Natural killer cell treated with Interleukin-12 subunit alpha and Interleukin-12 subunit beta and Interleukin-15 and Interleukin-18, amount 100 ng/mL, for 72 hours (primary cell): ENCODE measurements at regions not wholly inside any gene's neighbourhood (a gene's known extent, or its start where the extent isn't known, plus 50 kb on each side); places are given as distances from the start of the nearest gene placed in this dataset.

Source experiments
- ATAC-seq, 2 donors: fragments of 150-1000 bp; cut with Tn5 transposase in 1 of 2; sonication (Bioruptor Pico), chemical (Tn5 transposase) in 1 of 2; 2 replicates each; pipeline ENCODE4 v1.10.0; 2021
- DNase-seq: peaks from one replicate; pipeline ENCODE4 v3.0.0; 2022; ENCODE audit warnings: low spot score
- H3K27ac Mint-ChIP-seq, 2 donors: 1 replicate in 1 of 2; 2 replicates in 1 of 2; pipeline ENCODE4 v1.8.0; 2022; ENCODE audit warnings: mixed read lengths in 2 of 2, mild to moderate bottlenecking in 1 of 2, moderate library complexity in 1 of 2
- H3K27me3 Mint-ChIP-seq, 2 donors: 1 replicate in 1 of 2; 2 replicates in 1 of 2; pipeline ENCODE4 v1.8.0; 2022; ENCODE audit warnings: mixed read lengths in 2 of 2
- H3K36me3 Mint-ChIP-seq: one replicate; pipeline ENCODE4 v1.8.0; 2022; ENCODE audit warnings: mixed read lengths
- H3K4me1 Mint-ChIP-seq, 2 donors: 1 replicate in 1 of 2; 2 replicates in 1 of 2; pipeline ENCODE4 v1.8.0; 2022; ENCODE audit warnings: low read depth in 2 of 2, mixed read lengths in 2 of 2, mild to moderate bottlenecking in 1 of 2
- H3K4me3 Mint-ChIP-seq: one replicate; pipeline ENCODE4 v1.8.0; 2022; ENCODE audit warnings: mixed read lengths
- H3K9me3 Mint-ChIP-seq: 2 replicates; pipeline ENCODE4 v1.8.0; 2022; ENCODE audit warnings: mixed read lengths

GRCh38 chr2:6352906-6353515, 512.7 kb downstream of the CMPK2 start:
- Mint-ChIP-seq H3K27ac (no peak overlapping the region), H3K4me3 (no peak overlapping the region), H3K27me3 (no peaks in the 10 kb centered on the region), H3K36me3 (no peaks in the 10 kb centered on the region), H3K4me1 (no peaks in the 10 kb centered on the region), H3K9me3 (peaks cover 2% of the 10 kb centered on the region)
- DNase-seq (no peak), ATAC-seq (no peak)

GRCh38 chr2:6353669-6354068, 512.0 kb downstream of the CMPK2 start:
- no peaks in the 10 kb centered on the region for H3K36me3 Mint-ChIP-seq
- H3K4me3 Mint-ChIP-seq: no peak overlapping the region
- DNase-seq (no peak), ATAC-seq (no peak)
- H3K27me3 Mint-ChIP-seq: no peaks in the 10 kb centered on the region
- peaks cover 2% of the 10 kb centered on the region for H3K9me3 Mint-ChIP-seq
- H3K27ac Mint-ChIP-seq: no peak overlapping the region
- H3K4me1 Mint-ChIP-seq: no peaks in the 10 kb centered on the region

GRCh38 chr2:6354546-6354945, 511.2 kb downstream of the CMPK2 start:
- no peak overlapping the region for H3K4me3 Mint-ChIP-seq
- no peak overlapping the region for H3K27ac Mint-ChIP-seq
- peaks cover 2% of the 10 kb centered on the region for H3K9me3 Mint-ChIP-seq
- DNase-seq (no peak), ATAC-seq (no peak)
- H3K36me3 Mint-ChIP-seq: no peaks in the 10 kb centered on the region
- no peaks in the 10 kb centered on the region for H3K27me3 Mint-ChIP-seq
- H3K4me1 Mint-ChIP-seq: no peaks in the 10 kb centered on the region

GRCh38 chr2:6355886-6356761, 509.6 kb downstream of the CMPK2 start:
- no peaks in the 10 kb centered on the region for H3K36me3 Mint-ChIP-seq
- H3K9me3 Mint-ChIP-seq: peaks cover 2% of the 10 kb centered on the region
- ATAC-seq (no peak), DNase-seq (no peak)
- H3K4me1 Mint-ChIP-seq: no peaks in the 10 kb centered on the region
- no peak overlapping the region for H3K27ac Mint-ChIP-seq
- H3K4me3 Mint-ChIP-seq: no peak overlapping the region
- no peaks in the 10 kb centered on the region for H3K27me3 Mint-ChIP-seq

GRCh38 chr2:6358546-6358945, 507.2 kb downstream of the CMPK2 start:
- no peak overlapping the region for H3K4me3 Mint-ChIP-seq
- H3K9me3 Mint-ChIP-seq: peaks cover 4% of the 10 kb centered on the region
- no peaks in the 10 kb centered on the region for H3K4me1 Mint-ChIP-seq
- no peaks in the 10 kb centered on the region for H3K36me3 Mint-ChIP-seq
- no peak overlapping the region for H3K27ac Mint-ChIP-seq
- H3K27me3 Mint-ChIP-seq: no peaks in the 10 kb centered on the region
- DNase-seq (no peak), ATAC-seq (no peak)

- ATAC-seq: no peak
- H3K36me3 Mint-ChIP-seq: no peaks in the 10 kb centered on the region
- DNase-seq: no peak
- H3K4me1 Mint-ChIP-seq: no peaks in the 10 kb centered on the region
- peaks cover 4% of the 10 kb centered on the region for H3K9me3 Mint-ChIP-seq
- no peak overlapping the region for H3K4me3 Mint-ChIP-seq
- no peaks in the 10 kb centered on the region for H3K27me3 Mint-ChIP-seq
- no peak overlapping the region for H3K27ac Mint-ChIP-seq
Observed at GRCh38 chr2:6358985-6359384, 506.7 kb downstream of the CMPK2 start.

- no peaks in the 10 kb centered on the region for H3K27me3 Mint-ChIP-seq
Observed at GRCh38 chr2:6359964-6360363, 505.7 kb downstream of the CMPK2 start.

GRCh38 chr2:6362671-6363450, 502.8 kb downstream of the CMPK2 start:
- no peak overlapping the region for H3K27ac Mint-ChIP-seq
- peaks cover 10% of the 10 kb centered on the region for H3K9me3 Mint-ChIP-seq
- H3K36me3 Mint-ChIP-seq: no peaks in the 10 kb centered on the region
- ATAC-seq (no peak), DNase-seq (no peak)
- no peak overlapping the region for H3K4me3 Mint-ChIP-seq
- H3K27me3 Mint-ChIP-seq: no peaks in the 10 kb centered on the region
- H3K4me1 Mint-ChIP-seq: no peaks in the 10 kb centered on the region

More at GRCh38 chr2:6359964-6360363, 505.7 kb downstream of the CMPK2 start:
- H3K36me3 Mint-ChIP-seq: no peaks in the 10 kb centered on the region
- H3K4me1 Mint-ChIP-seq: no peaks in the 10 kb centered on the region
- no peak for ATAC-seq
- H3K27ac Mint-ChIP-seq: no peak overlapping the region
- peaks cover 4% of the 10 kb centered on the region for H3K9me3 Mint-ChIP-seq
- no peak overlapping the region for H3K4me3 Mint-ChIP-seq
- no peak for DNase-seq

- Mint-ChIP-seq H3K9me3 (peaks cover 7% of the 10 kb centered on the region), H3K27ac (no peak overlapping the region), H3K4me1 (no peaks in the 10 kb centered on the region), H3K27me3 (no peaks in the 10 kb centered on the region), H3K4me3 (no peak overlapping the region), H3K36me3 (no peaks in the 10 kb centered on the region)
- no peak for ATAC-seq
- DNase-seq: no peak
Observed at GRCh38 chr2:6368281-6368680, 497.4 kb downstream of the CMPK2 start.

- H3K27me3 Mint-ChIP-seq: no peaks in the 10 kb centered on the region
Observed at GRCh38 chr2:6369266-6369665, 496.4 kb downstream of the CMPK2 start.

GRCh38 chr2:6370753-6371551, 494.8 kb downstream of the CMPK2 start:
- no peaks in the 10 kb centered on the region for H3K27me3 Mint-ChIP-seq

More at GRCh38 chr2:6369266-6369665, 496.4 kb downstream of the CMPK2 start:
- no peak overlapping the region for H3K27ac Mint-ChIP-seq
- H3K4me1 Mint-ChIP-seq: no peaks in the 10 kb centered on the region
- ATAC-seq (no peak), DNase-seq (no peak)
- H3K9me3 Mint-ChIP-seq: peaks cover 9% of the 10 kb centered on the region
- H3K36me3 Mint-ChIP-seq: no peaks in the 10 kb centered on the region
- H3K4me3 Mint-ChIP-seq: no peak overlapping the region

GRCh38 chr2:6372317-6372901, 493.3 kb downstream of the CMPK2 start:
- Mint-ChIP-seq H3K4me1 (no peaks in the 10 kb centered on the region), H3K27me3 (no peaks in the 10 kb centered on the region), H3K27ac (no peak overlapping the region), H3K4me3 (no peak overlapping the region), H3K36me3 (no peaks in the 10 kb centered on the region), H3K9me3 (peaks cover 7% of the 10 kb centered on the region)
- ATAC-seq (no peak), DNase-seq (no peak)

More at GRCh38 chr2:6370753-6371551, 494.8 kb downstream of the CMPK2 start:
- DNase-seq (no peak), ATAC-seq (no peak)
- no peak overlapping the region for H3K4me3 Mint-ChIP-seq
- H3K9me3 Mint-ChIP-seq: peaks cover 9% of the 10 kb centered on the region
- no peak overlapping the region for H3K27ac Mint-ChIP-seq
- no peaks in the 10 kb centered on the region for H3K4me1 Mint-ChIP-seq
- no peaks in the 10 kb centered on the region for H3K36me3 Mint-ChIP-seq

- DNase-seq (no peak), ATAC-seq (no peak)
- Mint-ChIP-seq H3K27me3 (no peaks in the 10 kb centered on the region), H3K9me3 (peaks cover 10% of the 10 kb centered on the region), H3K36me3 (no peaks in the 10 kb centered on the region), H3K4me1 (no peaks in the 10 kb centered on the region), H3K27ac (no peak overlapping the region), H3K4me3 (no peak overlapping the region)
Observed at GRCh38 chr2:6381326-6381725, 484.4 kb downstream of the CMPK2 start.
